Psoas muscle (tissue), 7 donors: ENCODE measurements at regions not wholly inside any gene's neighbourhood (a gene's known extent, or its start where the extent isn't known, plus 50 kb on each side); places are given as distances from the start of the nearest gene placed in this dataset.

Experiments
- ATAC-seq, 4 donors: fragments of 200-7000 bp; cut with Tn5 transposase; one replicate each; pipeline ENCODE4 v1.9.1; 2020; ENCODE audit warnings: moderate library complexity in 3 of 4, mild to moderate bottlenecking in 2 of 4
- DNase-seq, 2 donors: peaks; one replicate each; pipeline ENCODE4 v3.0.0-alpha.2; 2020
- H3K27ac ChIP-seq: fragments of 200-600 bp; one replicate; pipeline ENCODE4 v1.8.0; 2022
- H3K27me3 ChIP-seq, 3 donors: fragments of 200-600 bp in 1 of 3; one replicate each; pipeline versions ENCODE4 v1.6.1 to v1.8.0; 2013 to 2022; ENCODE audit warnings: low read length in 2 of 3, mild to moderate bottlenecking in 2 of 3, moderate library complexity in 1 of 3; ENCODE audit not compliant: insufficient read depth in 3 of 3
- H3K36me3 ChIP-seq, 2 donors: fragments of 200-600 bp in 1 of 2; one replicate each; pipeline versions ENCODE4 v1.6.1 to v1.8.0; 2013 to 2022; ENCODE audit warnings: low read depth in 1 of 2, mild to moderate bottlenecking in 1 of 2, moderate library complexity in 1 of 2; ENCODE audit not compliant: insufficient read depth in 1 of 2
- H3K4me1 ChIP-seq: fragments of 200-600 bp; one replicate; pipeline ENCODE4 v1.8.0; 2022
- H3K4me3 ChIP-seq: fragments of 200-600 bp; one replicate; pipeline ENCODE4 v1.8.0; 2022; ENCODE audit warnings: mild to moderate bottlenecking
- H3K9me3 ChIP-seq: fragments of 200-600 bp; one replicate; pipeline ENCODE4 v1.8.0; 2022
- CTCF ChIP-seq: fragments of 200-600 bp; IDR thresholded peaks from one replicate; pipeline ENCODE4 v1.8.0; 2022; ENCODE audit warnings: antibody characterized with exemption
- WGBS, 3 donors: extraction: QIAGEN DNeasy Blood & Tissue Kit; methylation state at CpG; one replicate each; pipeline versions ENCODE4 v1.1.6 to v1.1.7; 2013; 5-methylcytosine and 5-hydroxymethylcytosine counted together
- intact Hi-C, 2 donors: fragments of 100-400 bp; cut with DNase I; formaldehyde crosslinking; loops; one replicate each; pipeline versions ENCODE4 v1.11.0 to v1.14.2; 2022
- donor health status: healthy with polysubstance abuse.
- donor health status: DM: no; HTN: no; CAD: no; lungs with moderate emphysema.
- donor health status: Bipolar disorder and iron deficiency.
- donor health status: healthy.
- donor health status: DM: yes; HTN: yes; CAD: no.
- donor health status: DM: no; HTN: no; CAD: no.
- donor health status: DM: yes; HTN: yes; CAD: no.

GRCh38 chr1:81335876-81336275 lies 464.9 kb upstream of the ADGRL2 start:
- Histone ChIP-seq H3K4me3 (no peak overlapping the region), H3K36me3 (no peaks in the 10 kb centered on the region), H3K27ac (no peak overlapping the region), H3K4me1 (no peaks in the 10 kb centered on the region), H3K27me3 (no peaks in the 10 kb centered on the region), H3K9me3 (no peaks in the 10 kb centered on the region)
- TF ChIP-seq CTCF = no peak
- ATAC-seq (no peak), DNase-seq (no peak)
- intact Hi-C loops = no loop called here
- 36 to 51% (median 49%) methylated on average over 2 of the region's 2 CpGs for WGBS, 3 donors

GRCh38 chr1:81330521-81330920 lies 470.2 kb upstream of the ADGRL2 start:
- WGBS, 3 donors = 18 to 63% (median 20%) methylated on average over 2 of the region's 2 CpGs
- H3K4me3 ChIP-seq = no peak overlapping the region
- no peak for ATAC-seq
- intact Hi-C loops = no loop called here
- H3K27me3 ChIP-seq = no peaks in the 10 kb centered on the region
- H3K27ac ChIP-seq = no peak overlapping the region
- no peak for DNase-seq
- H3K4me1 ChIP-seq = no peaks in the 10 kb centered on the region
- no peaks in the 10 kb centered on the region for H3K9me3 ChIP-seq
- no peaks in the 10 kb centered on the region for H3K36me3 ChIP-seq
- TF ChIP-seq CTCF = no peak

GRCh38 chr1:81330111-81330510 lies 470.6 kb upstream of the ADGRL2 start:
- Histone ChIP-seq H3K27ac (no peak overlapping the region), H3K4me3 (no peak overlapping the region), H3K27me3 (no peaks in the 10 kb centered on the region), H3K4me1 (no peaks in the 10 kb centered on the region), H3K9me3 (no peaks in the 10 kb centered on the region), H3K36me3 (no peaks in the 10 kb centered on the region)
- intact Hi-C loops = no loop called here
- TF ChIP-seq CTCF = no peak
- ATAC-seq (no peak), DNase-seq (no peak)

- H3K9me3 ChIP-seq = no peaks in the 10 kb centered on the region
- no peak for TF ChIP-seq CTCF
- no peaks in the 10 kb centered on the region for H3K36me3 ChIP-seq
- H3K4me3 ChIP-seq = no peak overlapping the region
- no peak for DNase-seq
- 65 to 93% (median 89%) methylated on average over 2 of the region's 2 CpGs for WGBS, 3 donors
- no peaks in the 10 kb centered on the region for H3K4me1 ChIP-seq
- intact Hi-C loops = no loop called here
- no peak for ATAC-seq
- no peak overlapping the region for H3K27ac ChIP-seq
- no peaks in the 10 kb centered on the region for H3K27me3 ChIP-seq
Measured at GRCh38 chr1:81329041-81329440, 471.7 kb upstream of the ADGRL2 start.

- TF ChIP-seq CTCF = no peak
- no peak overlapping the region for H3K27ac ChIP-seq
- no peaks in the 10 kb centered on the region for H3K36me3 ChIP-seq
- no peak for ATAC-seq
- 52 to 57% (median 56%) methylated on average over 5 of the region's 5 CpGs for WGBS, 3 donors
- H3K27me3 ChIP-seq = no peaks in the 10 kb centered on the region
- no peaks in the 10 kb centered on the region for H3K4me1 ChIP-seq
- H3K4me3 ChIP-seq = no peak overlapping the region
- no peak for DNase-seq
- intact Hi-C loops = no loop called here
- H3K9me3 ChIP-seq = no peaks in the 10 kb centered on the region
Measured at GRCh38 chr1:81327743-81328142, 473.0 kb upstream of the ADGRL2 start.
